Stimulated activated CD4-positive, alpha-beta T cell treated with anti-CD3 and anti-CD28 coated beads, Interleukin-12 subunit alpha, Interleukin-12 subunit beta, amount 100 ng/mL, for 24 hours (primary cell): ENCODE measurements at regions not wholly inside any gene's neighbourhood (a gene's known extent, or its start where the extent isn't known, plus 50 kb on each side); places are given as distances from the start of the nearest gene placed in this dataset.

Experiments
- DNase-seq, 2 experiments: peaks; one replicate each; pipeline ENCODE4 v3.0.0-alpha.2; 2020; ENCODE audit warnings: low read depth in 2 of 2

DNA sequence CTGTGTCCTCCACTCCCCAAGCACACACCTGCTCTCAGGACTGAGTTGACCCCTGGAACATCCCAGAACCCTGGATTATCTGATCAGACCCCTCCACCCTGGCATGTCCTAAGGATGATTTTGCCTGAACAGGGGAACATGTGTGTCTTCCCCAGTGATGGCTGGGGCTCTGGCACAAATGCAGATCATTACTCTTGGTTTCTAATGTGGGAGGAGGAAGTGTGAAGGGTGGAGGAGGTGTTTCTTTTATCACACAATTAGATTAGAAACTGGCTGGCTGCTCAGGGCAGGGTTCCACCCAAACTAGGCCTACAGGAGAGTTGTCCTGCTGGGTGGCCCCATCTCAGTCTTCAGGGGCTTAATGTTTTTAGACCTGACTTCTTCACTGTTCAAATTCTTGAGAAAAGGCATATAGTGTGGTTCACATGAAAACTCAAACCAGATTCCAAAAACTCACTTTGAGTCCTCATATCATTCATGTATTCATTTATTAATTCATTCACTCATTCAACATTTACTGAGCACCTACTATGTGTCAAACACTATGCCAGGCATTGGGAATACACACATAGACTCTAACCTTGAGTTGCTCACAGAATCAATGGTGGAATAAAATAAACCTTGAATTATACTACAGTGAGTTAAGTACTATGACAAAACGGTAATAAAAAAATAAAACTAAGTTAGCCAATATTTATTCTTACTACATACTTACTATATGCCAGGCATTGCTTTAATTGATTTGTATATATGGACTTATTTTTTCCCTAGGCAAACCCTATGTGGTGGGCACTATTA, 221.8 kb upstream of the JUN start:
- no peak for DNase-seq

DNA sequence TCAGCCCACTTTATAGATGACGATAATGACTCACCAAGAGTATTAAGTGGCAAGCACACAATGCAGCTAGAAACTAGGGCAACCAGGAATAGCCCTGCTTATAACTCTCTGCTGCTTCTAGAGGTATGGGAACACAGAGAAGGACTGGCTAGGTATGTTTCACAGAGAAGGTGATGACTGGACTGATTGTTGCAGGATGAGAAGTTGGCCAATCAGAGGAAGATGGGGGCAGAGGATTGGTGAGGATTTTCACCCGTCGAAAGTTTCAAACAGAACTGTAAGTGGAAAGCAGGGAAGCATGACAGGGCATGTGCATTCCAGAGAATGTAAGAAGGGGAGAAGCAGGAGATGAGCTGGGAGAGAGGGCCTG, 222.4 kb upstream of the JUN start:
- DNase-seq, result no peak

DNA sequence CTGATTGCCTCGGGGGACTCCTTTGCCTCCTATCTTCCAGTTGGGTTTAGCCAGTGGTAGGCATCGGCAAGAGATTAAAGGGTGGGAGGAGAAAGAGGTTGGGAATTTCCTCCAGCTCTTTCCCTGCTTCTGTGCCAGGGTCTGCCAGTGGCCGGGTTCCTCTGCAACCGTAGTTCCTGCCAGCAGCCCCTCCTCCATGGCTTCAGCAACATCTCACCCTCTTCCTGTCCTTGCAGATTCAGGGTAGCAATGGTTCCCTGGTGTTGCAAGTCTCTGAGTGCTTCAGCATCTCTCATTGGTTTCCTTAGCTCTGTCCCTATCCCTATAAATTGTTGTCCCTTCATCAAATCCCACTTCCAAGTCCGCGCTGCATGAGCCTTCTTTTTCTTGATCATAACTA, 223.1 kb upstream of the JUN start:
- no peak for DNase-seq

DNA sequence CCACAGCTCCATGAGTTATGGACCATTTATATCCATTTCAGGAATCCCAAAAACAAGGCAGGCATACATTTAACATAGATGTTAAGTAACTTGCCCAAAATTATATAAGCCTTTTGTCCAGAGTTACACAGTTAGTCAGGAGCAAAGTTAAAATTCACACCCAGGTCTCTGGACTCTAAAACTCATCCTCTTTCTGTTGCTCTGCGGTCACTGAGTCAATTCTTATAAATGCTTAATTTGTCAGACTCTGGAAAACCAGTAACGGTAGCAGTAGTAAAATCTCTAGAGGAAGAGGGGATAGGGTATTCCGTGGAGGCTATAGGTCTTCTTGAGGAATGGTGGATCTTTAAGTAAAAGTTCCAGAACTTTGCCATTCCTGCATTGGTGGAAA, 223.6 kb upstream of the JUN start:
- DNase-seq, result no peak

DNA sequence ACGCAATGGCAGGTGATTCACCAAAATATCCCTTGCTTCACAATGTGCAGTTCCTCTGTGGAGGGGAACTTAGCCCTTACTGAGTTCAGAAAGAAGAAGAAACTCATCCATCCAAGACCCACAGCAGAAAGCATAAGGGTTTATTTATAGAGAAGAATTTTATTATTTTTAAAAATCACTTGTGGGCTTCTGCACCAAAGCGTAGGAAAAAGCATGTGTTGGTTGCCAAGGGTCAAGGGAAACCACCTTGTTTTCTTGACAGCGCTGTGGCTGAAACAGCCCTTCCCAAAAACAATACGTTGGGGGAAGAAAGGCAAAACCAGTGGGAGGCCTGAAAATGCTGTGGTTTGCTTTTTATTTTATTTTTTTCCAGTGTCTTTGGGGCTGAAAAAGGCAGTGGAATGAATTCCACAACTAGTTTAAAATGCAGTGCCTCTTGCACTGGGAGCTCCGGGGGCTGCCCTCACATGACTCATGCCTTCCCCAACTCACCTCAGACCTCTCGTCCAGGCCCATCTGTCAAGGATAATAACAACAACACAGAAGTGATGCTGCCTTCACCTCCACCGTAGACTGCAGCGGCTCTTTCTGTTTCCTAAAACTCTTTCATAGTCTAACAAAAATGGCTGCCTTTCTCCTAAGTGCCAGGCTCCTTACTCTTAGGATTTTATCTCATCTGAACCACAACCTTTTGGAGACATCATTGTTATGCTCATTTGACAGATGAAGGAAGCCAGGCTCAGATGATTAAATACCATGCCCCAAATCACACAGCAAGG, 224.2 kb upstream of the JUN start:
- DNase-seq, result peak in 1 of 2 experiments; percentile 36

DNA sequence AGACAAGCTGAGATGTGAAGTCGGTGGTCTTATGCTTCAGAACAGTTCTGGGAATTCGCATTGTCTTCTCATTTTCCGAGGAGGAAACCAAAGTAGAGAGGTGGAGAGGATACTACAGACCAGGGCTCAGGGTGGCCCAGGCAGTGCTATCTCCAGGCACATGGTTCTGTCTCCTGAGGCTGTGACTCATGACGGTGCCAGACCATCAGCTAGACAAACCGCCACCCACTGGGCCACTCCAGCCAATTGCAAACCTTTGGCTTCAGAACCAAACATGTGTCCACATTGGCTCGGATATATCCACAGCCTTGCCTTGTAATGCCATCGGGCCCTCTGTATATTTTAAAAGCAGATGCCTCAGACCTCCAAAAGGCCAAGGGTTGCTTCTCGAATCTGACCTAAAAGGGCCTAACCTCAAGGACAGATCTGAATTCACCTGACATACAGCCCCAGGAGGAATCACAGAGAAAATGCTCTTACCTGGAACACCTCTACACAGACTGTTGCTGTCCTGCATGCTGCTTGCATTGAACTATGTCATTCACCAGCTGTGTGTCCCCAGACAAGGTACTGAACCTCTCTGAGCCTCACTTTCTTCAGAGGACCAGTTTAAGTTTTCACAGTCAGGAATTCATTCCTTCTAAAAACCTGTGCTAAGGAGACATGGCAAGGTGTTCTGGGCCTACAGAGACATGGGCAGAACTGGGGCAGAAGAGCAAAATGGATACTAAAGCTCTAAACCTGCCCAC, 224.9 kb upstream of the JUN start:
- no peak for DNase-seq

DNA sequence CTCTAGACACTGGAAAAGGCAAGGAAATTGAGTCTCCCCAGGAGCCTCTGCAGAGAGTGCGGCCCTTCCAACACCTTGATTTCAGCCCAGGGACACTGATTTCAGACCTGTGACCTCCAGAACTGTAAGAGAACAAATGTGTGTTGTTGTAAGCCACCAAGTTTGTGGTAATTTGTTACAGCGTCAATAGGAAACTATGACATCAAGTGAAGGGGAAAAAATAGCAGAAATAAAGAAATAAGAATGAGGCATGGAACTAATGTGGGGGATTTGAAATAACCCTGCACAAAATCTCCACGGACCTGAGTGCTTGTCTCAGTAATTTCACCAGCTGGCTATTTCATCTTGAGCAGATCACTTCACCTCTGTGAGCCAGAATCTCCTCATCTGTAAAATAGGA, 227.8 kb upstream of the JUN start:
- DNase-seq, result no peak

DNA sequence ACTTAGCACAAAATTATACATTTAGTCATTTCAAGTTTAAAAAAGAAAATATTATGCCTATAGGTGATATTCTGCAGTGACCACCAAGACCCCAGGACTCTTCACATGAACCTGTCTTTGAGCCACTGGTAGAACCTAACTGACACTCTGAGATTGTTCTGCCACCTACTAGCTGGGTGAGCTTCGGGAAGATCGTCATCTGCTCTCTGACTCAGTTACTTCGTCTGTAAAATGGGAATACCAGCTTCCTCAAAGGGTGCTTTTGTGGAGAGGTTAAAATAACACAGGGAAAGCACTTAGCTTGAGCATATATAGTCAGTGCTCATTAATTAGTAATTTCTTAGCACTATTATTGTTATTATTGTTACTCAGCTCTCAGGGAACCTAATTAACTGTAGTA, 228.5 kb upstream of the JUN start:
- no peak for DNase-seq

DNA sequence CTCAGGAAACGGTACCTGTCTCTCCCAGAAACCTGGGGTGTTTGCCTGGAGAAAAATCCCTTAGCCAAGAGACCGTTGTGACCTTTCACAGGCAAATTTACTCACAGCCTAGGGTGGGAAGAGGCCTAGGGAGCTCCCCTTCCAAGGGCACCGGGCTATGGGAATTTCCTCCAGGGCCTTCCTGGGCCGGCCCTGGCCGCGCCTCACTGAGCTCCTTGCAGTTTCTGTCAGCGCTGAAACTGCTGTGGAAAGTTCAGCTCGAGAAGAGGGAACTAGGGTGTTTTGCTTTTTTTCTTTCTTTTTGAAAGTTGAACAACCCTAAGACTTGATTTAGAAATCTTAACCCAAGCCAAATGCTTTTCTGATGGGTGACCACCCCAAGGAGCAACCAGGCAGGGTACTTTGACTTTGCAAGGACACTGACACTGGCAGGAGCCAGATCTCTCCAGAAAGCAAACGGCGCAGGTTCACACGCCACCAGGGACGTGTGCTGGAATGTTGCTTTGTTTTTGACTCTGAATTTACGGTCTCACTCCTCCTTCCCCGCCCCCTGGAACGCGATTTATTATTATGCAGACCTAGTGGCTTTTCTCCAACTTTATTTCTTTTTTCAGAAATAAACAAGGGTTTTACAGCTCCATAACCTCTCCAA, 229.6 kb upstream of the JUN start:
- no peak for DNase-seq

DNA sequence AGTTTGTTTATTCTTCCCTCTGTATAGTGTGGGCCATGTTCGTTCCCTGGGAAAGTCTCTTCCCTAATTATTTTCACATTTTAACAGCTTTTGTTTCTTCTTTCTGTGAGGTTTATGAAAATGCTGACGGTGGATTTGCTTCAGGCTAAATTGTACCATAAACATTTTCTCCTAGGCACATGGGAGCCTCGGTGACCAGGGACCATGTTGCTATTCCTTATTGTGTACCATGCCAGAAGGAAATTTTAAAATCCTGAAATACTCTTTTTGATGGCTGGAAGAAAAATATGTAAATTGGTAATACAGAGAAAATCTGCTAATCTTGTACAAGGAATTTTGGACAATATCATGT, 230.1 kb upstream of the JUN start:
- no peak for DNase-seq

DNA sequence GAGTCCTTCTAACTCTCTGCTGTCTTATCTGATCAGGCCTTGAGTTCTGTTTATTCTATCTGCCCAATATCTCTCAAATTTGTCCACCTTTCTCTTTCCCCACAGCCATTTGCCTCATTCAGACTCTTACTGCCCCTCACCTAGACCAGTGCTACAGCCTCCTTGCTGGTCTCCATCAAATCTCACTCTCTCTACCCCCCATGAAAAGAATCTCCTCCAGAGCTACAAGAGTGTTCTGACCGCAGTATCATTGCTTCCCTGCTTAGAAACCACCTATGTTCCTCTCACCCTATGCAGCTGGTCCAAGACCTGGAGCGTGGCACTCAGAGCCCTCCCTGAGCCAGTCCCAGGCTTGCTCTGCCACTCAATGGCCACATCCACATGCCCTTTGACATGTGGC, 231.0 kb upstream of the JUN start:
- DNase-seq, result no peak

DNA sequence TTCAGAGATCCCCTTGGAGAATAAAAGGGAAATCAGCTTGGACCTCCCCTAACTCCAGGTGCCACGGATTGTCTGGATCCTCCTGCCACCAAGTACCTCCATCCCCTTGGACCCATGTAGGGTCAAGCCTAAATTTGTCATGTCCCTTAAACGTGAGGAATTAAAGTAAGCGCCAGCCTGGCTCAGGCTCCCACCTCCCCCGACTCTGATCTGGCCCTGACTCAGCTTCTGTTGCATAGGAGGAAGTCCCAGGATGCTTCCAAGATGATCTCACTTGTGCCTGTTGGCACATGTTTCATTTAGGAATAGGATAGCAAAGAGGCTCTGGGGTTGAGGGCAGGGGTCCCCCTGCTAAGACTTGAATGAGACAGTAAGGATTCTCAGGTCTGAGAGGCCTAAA, 231.9 kb upstream of the JUN start:
- no peak for DNase-seq

DNA sequence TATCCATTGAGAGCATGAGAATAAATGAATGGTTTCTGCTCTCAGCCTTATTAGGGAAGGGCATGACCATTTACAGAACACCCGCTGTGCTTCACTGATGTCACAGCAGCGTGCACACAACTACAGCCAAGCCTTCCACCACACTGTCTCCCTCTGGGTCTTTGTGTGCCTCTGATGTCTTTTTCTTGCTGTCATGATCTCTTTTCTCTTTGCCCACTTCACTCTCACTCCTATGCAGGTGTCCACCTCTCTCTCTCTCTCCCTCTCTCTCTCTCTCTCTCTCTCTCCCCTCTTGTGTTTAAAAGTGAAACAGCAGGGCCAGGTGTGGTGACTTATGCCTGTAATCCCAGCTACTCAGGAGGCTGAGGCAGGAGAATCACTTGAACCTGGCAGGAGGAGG, 232.5 kb upstream of the JUN start:
- DNase-seq, result no peak

DNA sequence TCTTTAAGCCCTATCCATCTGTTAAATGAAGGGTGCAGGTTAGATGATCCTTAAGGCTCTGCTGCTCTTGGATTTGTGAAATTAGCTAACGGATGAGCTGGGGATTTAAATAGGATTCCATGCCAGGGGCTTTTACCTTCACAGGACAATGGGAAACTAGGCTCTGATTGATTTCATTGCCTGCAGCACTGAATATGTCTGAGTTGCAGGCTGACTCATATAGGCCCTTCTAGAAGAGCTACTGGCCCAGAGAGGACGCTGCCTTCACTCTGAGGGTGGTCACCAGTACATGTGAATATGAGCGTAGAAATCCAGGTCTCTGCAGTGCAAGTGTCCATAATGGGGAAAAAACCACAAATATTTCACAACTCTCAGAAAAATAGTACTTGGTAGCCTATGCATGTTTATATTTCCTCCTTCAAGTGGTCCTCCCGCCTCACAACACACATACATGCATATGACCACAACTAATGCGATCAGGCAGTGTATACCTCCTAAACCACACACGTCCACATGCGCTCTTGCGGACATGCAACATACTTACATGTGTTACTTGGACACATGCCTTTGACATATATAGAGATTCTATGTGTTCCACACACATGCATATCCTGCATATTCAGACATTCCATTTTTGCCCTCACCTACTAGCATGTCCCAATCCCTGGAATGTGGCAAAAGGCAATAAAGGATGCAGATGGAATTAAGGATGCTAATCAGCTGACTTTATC, 233.8 kb upstream of the JUN start:
- no peak for DNase-seq

DNA sequence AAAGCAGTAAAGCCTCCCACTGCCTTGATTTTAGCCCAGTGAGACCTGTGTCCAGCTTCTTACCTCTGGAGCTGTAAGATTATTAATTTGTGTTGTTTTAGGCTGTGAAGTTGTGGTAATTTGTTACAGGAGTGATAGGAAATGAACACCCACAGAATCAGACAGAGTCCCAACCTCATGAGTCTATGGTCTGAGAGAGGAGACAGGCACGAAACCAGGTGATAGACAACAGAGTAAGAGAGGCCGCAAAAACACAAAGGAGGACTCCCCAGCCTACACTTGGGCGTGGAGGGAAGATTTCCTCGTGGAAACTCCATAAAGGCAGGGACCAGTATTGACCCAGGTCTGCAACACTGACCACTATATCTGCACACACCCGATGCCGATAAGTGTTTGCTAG, 234.6 kb upstream of the JUN start:
- DNase-seq, result no peak

DNA sequence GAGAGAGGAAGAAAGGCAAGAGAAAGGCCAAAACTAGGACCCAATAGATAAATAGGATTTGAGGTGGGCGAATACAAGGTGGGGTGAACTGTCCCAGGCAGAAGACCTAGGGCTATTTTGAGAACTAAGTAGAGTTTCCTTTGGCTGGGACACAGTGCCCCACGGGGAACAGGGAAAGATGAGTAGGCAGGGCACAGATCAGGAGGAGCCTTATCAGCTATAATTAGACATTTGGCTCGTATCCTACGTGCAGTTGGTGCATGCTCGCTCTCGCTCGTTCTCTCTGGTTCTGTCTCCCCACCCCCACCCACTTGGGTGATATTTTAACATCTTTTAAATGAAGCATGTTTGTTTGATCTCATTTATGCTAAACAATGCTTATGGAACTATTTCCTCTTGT, 235.0 kb upstream of the JUN start:
- no peak for DNase-seq

DNA sequence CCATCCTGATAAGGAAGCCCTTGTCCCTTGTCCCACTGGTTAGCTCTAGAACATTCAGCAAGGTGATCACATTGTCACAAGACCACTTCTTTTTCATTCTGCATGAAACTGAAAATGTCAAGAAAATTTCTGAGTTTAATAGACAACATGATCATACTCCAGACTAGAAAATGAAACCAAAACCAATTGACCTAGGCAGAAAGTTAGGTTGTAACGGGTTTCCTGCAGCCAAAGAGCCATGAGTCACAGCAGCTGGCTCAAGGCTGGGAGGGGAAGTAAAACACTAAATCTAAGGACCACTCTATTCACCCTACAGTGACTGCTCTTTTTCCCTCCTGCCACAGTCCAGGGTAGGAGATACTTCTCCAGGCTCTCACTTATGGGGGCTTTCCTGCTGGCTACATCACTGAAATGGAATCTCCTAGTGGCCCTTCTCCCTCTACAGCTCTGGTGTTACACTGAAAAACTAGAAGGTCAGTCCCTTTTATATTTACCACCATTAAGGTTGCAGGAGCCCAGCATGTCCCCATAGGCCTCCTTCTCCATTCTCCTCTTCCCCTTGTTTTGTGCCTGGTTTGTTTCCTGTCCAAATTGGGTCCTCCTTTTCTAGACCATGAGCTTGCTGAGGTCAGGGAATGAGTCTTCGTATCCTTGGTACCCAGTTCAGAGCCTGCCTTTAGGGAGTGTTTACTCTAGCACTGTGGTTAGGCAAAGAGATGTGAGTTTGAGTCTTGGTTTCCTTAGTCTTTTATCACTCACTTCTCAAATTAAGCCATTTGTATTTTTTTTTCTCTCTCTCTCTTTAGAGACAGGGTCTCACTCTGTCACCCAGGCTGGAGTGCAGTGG, 236.5 kb upstream of the JUN start:
- DNase-seq, result no peak

DNA sequence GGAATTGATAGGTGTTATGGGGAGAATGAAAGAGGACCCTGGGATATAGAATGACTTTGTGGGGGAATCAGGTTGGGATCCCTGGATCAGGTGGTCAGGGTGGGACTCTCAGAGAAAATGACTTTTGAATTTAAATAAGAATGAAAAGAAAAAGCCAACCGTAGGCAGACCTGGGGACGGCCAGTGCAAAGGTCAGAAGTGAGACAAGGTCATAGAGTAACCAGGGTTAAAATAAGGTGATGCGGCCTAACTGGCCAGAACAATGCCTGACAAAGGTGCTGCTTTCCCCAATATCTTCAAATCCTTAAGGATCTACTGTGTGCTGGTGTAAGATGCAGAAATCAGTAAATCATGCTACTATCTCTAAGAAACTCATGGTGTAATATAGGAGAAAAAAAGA, 238.4 kb upstream of the JUN start:
- no peak for DNase-seq

DNA sequence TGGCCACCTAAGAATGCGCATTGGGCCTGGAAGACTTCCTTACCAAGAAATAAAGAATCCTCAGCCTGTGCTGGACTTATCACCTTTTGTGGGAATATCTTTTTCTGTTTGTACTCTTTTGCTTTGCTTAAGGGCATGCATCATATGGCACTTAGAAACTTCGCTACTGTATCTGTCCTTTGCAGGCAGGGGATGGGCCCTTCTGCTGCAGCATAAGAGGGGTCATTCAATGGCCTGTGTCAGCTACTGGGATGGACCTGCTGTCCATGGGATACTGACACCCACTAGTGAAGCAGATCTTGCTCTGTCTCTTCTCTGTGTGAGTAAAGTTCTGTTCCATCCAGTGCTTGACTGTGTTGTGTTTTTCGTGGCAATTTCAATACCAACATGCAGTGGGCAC, 239.0 kb upstream of the JUN start:
- no peak for DNase-seq

DNA sequence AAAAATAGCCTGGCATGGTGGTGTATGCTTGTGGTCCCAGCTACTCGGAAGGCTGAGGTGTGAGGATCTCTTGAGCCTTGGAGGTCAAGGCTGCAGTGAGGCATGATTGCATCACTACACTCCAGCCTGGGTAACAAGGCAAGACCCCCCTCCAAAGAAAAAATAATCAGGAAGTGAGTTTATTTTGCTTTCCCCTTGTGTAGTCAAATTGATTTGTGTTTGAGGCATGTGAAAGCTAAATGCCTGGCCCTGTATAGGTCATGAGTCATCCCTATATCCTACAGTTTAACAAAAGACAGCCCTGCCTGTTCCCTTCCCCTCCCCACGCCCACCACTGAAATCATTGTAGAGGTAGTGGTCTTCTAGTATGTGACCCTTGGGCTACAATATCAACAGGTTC, 241.4 kb upstream of the JUN start:
- no peak for DNase-seq

DNA sequence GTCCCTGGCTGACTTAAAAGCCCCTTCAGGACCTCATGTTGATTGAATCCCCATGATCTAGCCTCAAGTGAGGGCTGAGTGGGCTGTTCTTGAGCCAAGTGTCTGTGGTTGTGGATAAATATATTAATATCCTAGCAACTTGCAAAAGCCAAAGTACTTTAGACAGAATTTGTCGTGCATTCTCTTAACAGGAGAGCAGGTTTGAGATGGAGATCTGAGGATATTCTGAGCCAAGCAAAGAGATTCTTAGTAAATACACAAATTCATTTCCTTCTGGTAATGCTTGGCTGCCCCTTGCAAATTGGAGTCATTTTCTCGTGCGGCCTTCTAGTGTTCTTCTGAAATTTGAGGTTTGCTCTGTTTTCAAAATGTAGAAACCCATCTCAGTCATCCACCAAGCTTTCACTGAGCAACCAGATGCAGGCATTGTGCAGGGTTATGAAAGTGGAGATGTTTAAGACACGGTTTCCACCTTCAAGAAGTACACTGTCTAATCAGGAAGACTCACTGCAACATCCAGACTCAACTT, 242.1 kb upstream of the JUN start:
- DNase-seq, result no peak
